ENCODE measurements at regions not wholly inside any gene's neighbourhood (a gene's known extent, or its start where the extent isn't known, plus 50 kb on each side); places are given as distances from the start of the nearest gene placed in this dataset.

GRCh38 chr12:105939181-105939721 is 199.5 kb downstream of the NUAK1 start:
- H3K4me3 ChIP-seq (ENCODE audit: low read depth, low read length, poor library complexity, severe bottlenecking), result no peak overlapping the region
- no peaks in the 10 kb centered on the region for H3K9me2 ChIP-seq (ENCODE audit: low read depth, low read length)
- H3K36me3 ChIP-seq (ENCODE audit: insufficient read depth, low read length), result no peaks in the 10 kb centered on the region
- no peak overlapping the region for H3K4me2 ChIP-seq (ENCODE audit: low read length)
- H3F3A ChIP-seq (ENCODE audit: insufficient read depth, low read length), result no peaks in the 10 kb centered on the region
- no peaks in the 10 kb centered on the region for H3K27me3 ChIP-seq (ENCODE audit: insufficient read depth, low read length)
- TF ChIP-seq CTCF (IDR thresholded peaks at IDR 0.05; ENCODE audit: low read length), result no peak
- no peaks in the 10 kb centered on the region for H3K4me1 ChIP-seq (ENCODE audit: insufficient read depth, low read length, severe bottlenecking)
- no peak overlapping the region for H3K9ac ChIP-seq (ENCODE audit: low read length)
- H3K79me2 ChIP-seq (ENCODE audit: insufficient read depth, low read length), result no peaks in the 10 kb centered on the region
- H4K20me1 ChIP-seq (ENCODE audit: insufficient read depth, low read length), result no peaks in the 10 kb centered on the region
- H3K27ac ChIP-seq (ENCODE audit: low read depth, low read length, poor library complexity, severe bottlenecking), result no peak overlapping the region
- no peaks in the 10 kb centered on the region for H3K9me3 ChIP-seq (ENCODE audit: low read length)
- H2AFZ ChIP-seq (ENCODE audit: low read length), result no peak overlapping the region

GRCh38 chr12:105942281-105942680 is 196.5 kb downstream of the NUAK1 start:
- Histone ChIP-seq H3K36me3 (ENCODE audit: insufficient read depth, low read length) (no peaks in the 10 kb centered on the region), H3K79me2 (ENCODE audit: insufficient read depth, low read length) (no peaks in the 10 kb centered on the region), H3K27ac (ENCODE audit: low read depth, low read length, poor library complexity, severe bottlenecking) (no peak overlapping the region), H3K4me1 (ENCODE audit: insufficient read depth, low read length, severe bottlenecking) (no peaks in the 10 kb centered on the region), H3K27me3 (ENCODE audit: insufficient read depth, low read length) (no peaks in the 10 kb centered on the region), H3K9me2 (ENCODE audit: low read depth, low read length) (no peaks in the 10 kb centered on the region), H3F3A (ENCODE audit: insufficient read depth, low read length) (no peaks in the 10 kb centered on the region), H4K20me1 (ENCODE audit: insufficient read depth, low read length) (no peaks in the 10 kb centered on the region), H3K9ac (ENCODE audit: low read length) (no peak overlapping the region), H3K4me2 (ENCODE audit: low read length) (no peak overlapping the region), H2AFZ (ENCODE audit: low read length) (no peak overlapping the region), H3K9me3 (ENCODE audit: low read length) (no peaks in the 10 kb centered on the region), H3K4me3 (ENCODE audit: low read depth, low read length, poor library complexity, severe bottlenecking) (no peak overlapping the region)
- TF ChIP-seq EZH2 (IDR thresholded peaks at IDR 0.05; ENCODE audit: borderline replicate concordance, low read length), result no peak
- TF ChIP-seq CTCF (IDR thresholded peaks at IDR 0.05; ENCODE audit: low read length), result no peak

GRCh38 chr12:105943525-105943924 is 195.2 kb downstream of the NUAK1 start:
- no peak overlapping the region for H3K4me3 ChIP-seq (ENCODE audit: low read depth, low read length, poor library complexity, severe bottlenecking)
- no peaks in the 10 kb centered on the region for H3K27me3 ChIP-seq (ENCODE audit: insufficient read depth, low read length)
- no peaks in the 10 kb centered on the region for H3K9me2 ChIP-seq (ENCODE audit: low read depth, low read length)
- no peaks in the 10 kb centered on the region for H3K9me3 ChIP-seq (ENCODE audit: low read length)
- H3K9ac ChIP-seq (ENCODE audit: low read length), result no peak overlapping the region
- H3K4me2 ChIP-seq (ENCODE audit: low read length), result no peak overlapping the region
- H2AFZ ChIP-seq (ENCODE audit: low read length), result no peak overlapping the region
- no peaks in the 10 kb centered on the region for H3F3A ChIP-seq (ENCODE audit: insufficient read depth, low read length)
- H3K4me1 ChIP-seq (ENCODE audit: insufficient read depth, low read length, severe bottlenecking), result no peaks in the 10 kb centered on the region
- no peak for TF ChIP-seq EZH2 (IDR thresholded peaks at IDR 0.05; ENCODE audit: borderline replicate concordance, low read length)
- TF ChIP-seq CTCF (IDR thresholded peaks at IDR 0.05; ENCODE audit: low read length), result no peak
- H3K36me3 ChIP-seq (ENCODE audit: insufficient read depth, low read length), result no peaks in the 10 kb centered on the region
- H4K20me1 ChIP-seq (ENCODE audit: insufficient read depth, low read length), result no peaks in the 10 kb centered on the region
- no peaks in the 10 kb centered on the region for H3K79me2 ChIP-seq (ENCODE audit: insufficient read depth, low read length)
- H3K27ac ChIP-seq (ENCODE audit: low read depth, low read length, poor library complexity, severe bottlenecking), result no peak overlapping the region

Data from OCI-LY1 (cell line).